Panc1 (cell line): ENCODE measurements at regions not wholly inside any gene's neighbourhood (a gene's known extent, or its start where the extent isn't known, plus 50 kb on each side); places are given as distances from the start of the nearest gene placed in this dataset.

Experiments used
- ATAC-seq: fragments of 200-7000 bp; cut with Tn5 transposase; 2 replicates; pipeline ENCODE4 v1.9.1; 2020; ENCODE audit warnings: mild to moderate bottlenecking, moderate library complexity
- BruUV-seq: library from RNA; stranded (reverse); fragments of 400-500 nt; replicated peaks from 2 replicates; lab custom pipeline; 2021; lab: Mats Ljungman, UMichigan
- CTCF ChIA-PET: fragments of 300-600 bp; sonication (Branson Sonifier 250); formaldehyde crosslinking; loops from one replicate; lab custom pipeline; 2022; ENCODE audit warnings: antibody characterized with exemption; lab: Charles Lee
- POLR2A ChIA-PET: fragments of 300-600 bp; sonication (Branson Sonifier 250); formaldehyde crosslinking; loops from one replicate; lab custom pipeline; 2022; ENCODE audit warnings: antibody characterized with exemption; lab: Charles Lee
- DNase-seq: peaks from one replicate; pipeline ENCODE4 v3.0.0-alpha.2; 2010; ENCODE audit warnings: low read depth, low spot score
- H3K27ac ChIP-seq: 2 replicates; pipeline ENCODE4 v1.5.1; 2011; ENCODE audit warnings: mild to moderate bottlenecking, low read length, inconsistent platforms
- H3K27me3 ChIP-seq: fragments of 200-500 bp; sonication (Bioruptor generic); 2 replicates; pipeline ENCODE4 v1.6.0; 2014; ENCODE audit warnings: low read length, inconsistent platforms; ENCODE audit not compliant: control insufficient read depth, insufficient read depth
- H3K36me3 ChIP-seq: fragments of 200-500 bp; sonication (Bioruptor generic); 2 replicates; pipeline ENCODE4 v1.5.1; 2014; ENCODE audit warnings: inconsistent platforms, mild to moderate bottlenecking, low read length, moderate library complexity; ENCODE audit not compliant: control insufficient read depth, insufficient read depth
- H3K4me1 ChIP-seq: 2 replicates; pipeline ENCODE4 v1.5.1; 2011; ENCODE audit warnings: inconsistent platforms, mild to moderate bottlenecking, low read length, moderate library complexity; ENCODE audit not compliant: control insufficient read depth, insufficient read depth
- H3K4me3 ChIP-seq, 2 experiments: 2 replicates each; pipeline ENCODE4 v1.5.1; 2011 to 2012; ENCODE audit warnings: low read depth in 2 of 2, low read length in 2 of 2, mild to moderate bottlenecking in 2 of 2, inconsistent platforms in 1 of 2, moderate library complexity in 1 of 2
- H3K9me3 ChIP-seq: fragments of 200-500 bp; sonication (Bioruptor generic); 2 replicates; pipeline ENCODE4 v1.5.1; 2014; ENCODE audit warnings: low read depth, mild to moderate bottlenecking, inconsistent platforms, low read length, moderate library complexity; ENCODE audit not compliant: control insufficient read depth, insufficient read depth
- CTCF ChIP-seq: fragments of 450-650 bp; IDR thresholded peaks from 2 replicates; pipeline ENCODE4 v1.5.1; 2017; ENCODE audit warnings: mild to moderate bottlenecking
- POLR2AphosphoS5 ChIP-seq: IDR thresholded peaks from 2 replicates; pipeline ENCODE4 v1.6.1; 2012; ENCODE audit warnings: mild to moderate bottlenecking, low read depth, low read length, moderate library complexity
- REST ChIP-seq, 2 experiments: IDR thresholded peaks; 2 replicates each; pipeline ENCODE4 v1.6.1; 2011 to 2012; ENCODE audit warnings: low read depth in 2 of 2, control low read depth in 1 of 2, low read length in 1 of 2, mild to moderate bottlenecking in 1 of 2, moderate library complexity in 1 of 2; ENCODE audit not compliant: insufficient read depth in 1 of 2
- SIN3A ChIP-seq: IDR thresholded peaks from 2 replicates; pipeline ENCODE4 v1.6.1; 2012; ENCODE audit warnings: low read depth, mild to moderate bottlenecking, low read length, moderate library complexity, borderline replicate concordance; ENCODE audit not compliant: insufficient read depth
- TCF7L2 ChIP-seq: IDR thresholded peaks from 2 replicates; pipeline ENCODE4 v1.6.1; 2011; ENCODE audit warnings: mild to moderate bottlenecking, low read depth, low read length, inconsistent platforms
- in situ Hi-C: cut with HindIII; loops from 2 replicates; pipeline ENCODE4 v1.10.0; 2016; ENCODE audit warnings: low sequenced_read_pairs, low pct_unique_long_range_greater_than_20kb
- intact Hi-C: fragments of 100-400 bp; cut with micrococcal nuclease; formaldehyde crosslinking; loops from one replicate; pipeline ENCODE4 v1.10.0; 2022; ENCODE audit not compliant: unreplicated experiment

- BruUV-seq = no TSS peak
- ATAC-seq (no peak), DNase-seq (no peak)
- H3K4me1 ChIP-seq = no peaks in the 10 kb centered on the region
- H3K4me3 ChIP-seq = no peak overlapping the region
- in situ Hi-C loops (no loop called here), intact Hi-C loops (no loop called here)
- H3K36me3 ChIP-seq = no peaks in the 10 kb centered on the region
- TF ChIP-seq TCF7L2 (no peak), REST (IDR thresholded peaks at IDR 0.05; ENCODE audit: insufficient read depth in 1 of 2, low read depth in 2 of 2, low read length in 1 of 2) (no peak), CTCF (no peak), POLR2AphosphoS5 (no peak), SIN3A (no peak)
- H3K27me3 ChIP-seq = no peaks in the 10 kb centered on the region
- no peak overlapping the region for H3K27ac ChIP-seq
- ChIA-PET CTCF (no interaction called here), POLR2A (no interaction called here)
- peaks cover 7% of the 10 kb centered on the region; the same call in 1 of the 2 replicates for H3K9me3 ChIP-seq
Observed at GRCh38 chr2:85949280-85949679, 60.5 kb upstream of the ST3GAL5 start.

GRCh38 chr2:85947593-85947992 lies 58.8 kb upstream of the ST3GAL5 start:
- H3K4me3 ChIP-seq = no peak overlapping the region
- DNase-seq (no peak), ATAC-seq (no peak)
- peaks cover 7% of the 10 kb centered on the region; the same call in 1 of the 2 replicates for H3K9me3 ChIP-seq
- no TSS peak for BruUV-seq
- ChIA-PET POLR2A (no interaction called here), CTCF (no interaction called here)
- no peaks in the 10 kb centered on the region for H3K4me1 ChIP-seq
- TF ChIP-seq TCF7L2 = no peak
- TF ChIP-seq REST (IDR thresholded peaks at IDR 0.05; ENCODE audit: insufficient read depth in 1 of 2, low read depth in 2 of 2, low read length in 1 of 2) = no peak
- TF ChIP-seq SIN3A = no peak
- TF ChIP-seq POLR2AphosphoS5 = no peak
- TF ChIP-seq CTCF = no peak
- no peak overlapping the region for H3K27ac ChIP-seq
- in situ Hi-C loops (no loop called here), intact Hi-C loops (no loop called here)
- H3K36me3 ChIP-seq = no peaks in the 10 kb centered on the region
- no peaks in the 10 kb centered on the region for H3K27me3 ChIP-seq
